ENCODE measurements at regions not wholly inside any gene's neighbourhood (a gene's known extent, or its start where the extent isn't known, plus 50 kb on each side); places are given as distances from the start of the nearest gene placed in this dataset.
A peak's percentile ranks its signal among the peaks of the same experiment; 100 is the strongest.

DNA sequence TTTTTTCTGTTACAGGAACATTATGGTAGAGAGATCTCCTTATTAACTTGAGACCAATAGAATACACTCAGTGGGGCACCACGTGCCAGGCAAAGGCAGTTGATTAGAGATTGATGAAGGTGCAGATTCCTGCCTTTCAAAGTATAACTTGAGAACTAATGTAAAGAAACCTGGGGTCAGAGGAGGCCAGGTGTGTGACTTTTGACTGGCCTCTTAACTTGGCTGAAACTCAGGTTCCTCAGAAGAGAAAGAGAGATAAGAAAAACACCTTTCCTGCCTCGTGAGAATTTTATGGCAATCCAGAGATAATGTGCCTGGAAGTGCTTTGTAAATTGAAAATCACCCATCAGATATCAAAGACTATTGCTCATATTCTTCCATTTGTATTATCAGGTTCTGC is 110.7 kb upstream of the GZMB start:
- TF ChIP-seq, protein P1, sequence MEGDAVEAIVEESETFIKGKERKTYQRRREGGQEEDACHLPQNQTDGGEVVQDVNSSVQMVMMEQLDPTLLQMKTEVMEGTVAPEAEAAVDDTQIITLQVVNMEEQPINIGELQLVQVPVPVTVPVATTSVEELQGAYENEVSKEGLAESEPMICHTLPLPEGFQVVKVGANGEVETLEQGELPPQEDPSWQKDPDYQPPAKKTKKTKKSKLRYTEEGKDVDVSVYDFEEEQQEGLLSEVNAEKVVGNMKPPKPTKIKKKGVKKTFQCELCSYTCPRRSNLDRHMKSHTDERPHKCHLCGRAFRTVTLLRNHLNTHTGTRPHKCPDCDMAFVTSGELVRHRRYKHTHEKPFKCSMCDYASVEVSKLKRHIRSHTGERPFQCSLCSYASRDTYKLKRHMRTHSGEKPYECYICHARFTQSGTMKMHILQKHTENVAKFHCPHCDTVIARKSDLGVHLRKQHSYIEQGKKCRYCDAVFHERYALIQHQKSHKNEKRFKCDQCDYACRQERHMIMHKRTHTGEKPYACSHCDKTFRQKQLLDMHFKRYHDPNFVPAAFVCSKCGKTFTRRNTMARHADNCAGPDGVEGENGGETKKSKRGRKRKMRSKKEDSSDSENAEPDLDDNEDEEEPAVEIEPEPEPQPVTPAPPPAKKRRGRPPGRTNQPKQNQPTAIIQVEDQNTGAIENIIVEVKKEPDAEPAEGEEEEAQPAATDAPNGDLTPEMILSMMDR (IDR thresholded peaks at IDR 0.05), result no peak
- TF ChIP-seq POLR2A (IDR thresholded peaks at IDR 0.05), result no peak
- no peaks in the 10 kb centered on the region for H3K27me3 ChIP-seq
- H3K4me3 ChIP-seq, result no peak overlapping the region
- no peaks in the 10 kb centered on the region for H3K36me3 ChIP-seq
- H3K27ac ChIP-seq, result no peak overlapping the region
- H3K4me1 ChIP-seq, result no peaks in the 10 kb centered on the region
- H3K9me3 ChIP-seq, result no peaks in the 10 kb centered on the region
- no peak for DNase-seq
- WGBS, 2 donors, result 46 to 52% methylated on average over 2 of the region's 2 CpGs
- intact Hi-C loops (cut with DNase I), result no loop called here

GRCh38 chr14:24741871-24742270 is 107.9 kb upstream of the GZMB start:
- WGBS, 2 donors, result 36 to 45% methylated on average over 2 of the region's 2 CpGs
- no peaks in the 10 kb centered on the region for H3K36me3 ChIP-seq
- intact Hi-C loops (cut with DNase I), result no loop called here

DNA sequence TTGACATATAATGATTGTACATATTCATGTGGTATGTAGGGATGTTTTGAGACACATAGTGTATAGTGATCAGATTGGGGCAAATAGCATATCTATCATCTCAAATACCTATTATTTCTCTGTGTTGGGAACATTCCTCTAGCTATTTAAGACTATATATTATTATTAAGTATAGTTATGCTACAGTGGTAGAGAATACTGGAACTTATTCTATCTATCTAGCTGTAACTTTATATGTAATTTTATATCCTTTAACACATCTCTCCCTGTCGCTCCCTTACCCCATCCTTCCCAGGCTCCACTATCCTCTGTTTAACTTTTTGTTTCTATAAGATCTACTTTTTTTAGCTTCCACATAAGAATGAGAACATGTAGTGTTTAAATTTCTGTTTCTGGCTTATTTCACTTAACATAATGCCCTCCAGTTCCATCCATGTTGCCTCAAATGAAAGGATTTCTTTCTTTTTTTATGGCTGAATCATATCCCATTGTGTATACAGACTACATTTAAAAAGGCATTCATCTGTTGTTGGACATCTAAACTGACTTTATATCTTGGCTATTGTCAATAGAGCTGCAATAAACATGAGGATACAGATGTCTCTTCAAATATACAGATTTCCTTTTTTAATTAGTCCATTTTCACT is 102.1 kb upstream of the GZMB start:
- intact Hi-C loops (cut with DNase I), result loop anchor here (10.0 kb wide), 1 partner anchor 419 kb away; no protein-coding TSS in a partner anchor
- 94% methylated on average over 1 of the region's 1 CpG; no CpG with 5 or more reads in 1 of the 2 donors for WGBS, 2 donors
- peaks cover 0 to 5% (median 0%) of the 10 kb centered on the region in 4 donors for H3K27me3 ChIP-seq
- no peak for DNase-seq
- H3K4me3 ChIP-seq, result no peak overlapping the region
- no peaks in the 10 kb centered on the region for H3K9me3 ChIP-seq
- H3K36me3 ChIP-seq, result no peaks in the 10 kb centered on the region
- TF ChIP-seq POLR2A (IDR thresholded peaks at IDR 0.05), result no peak
- TF ChIP-seq, protein P1 (IDR thresholded peaks at IDR 0.05), result no peak
- H3K27ac ChIP-seq, result no peak overlapping the region
- no peaks in the 10 kb centered on the region for H3K4me1 ChIP-seq

More at GRCh38 chr14:24741871-24742270, 107.9 kb upstream of the GZMB start:
- H3K27ac ChIP-seq, result no peak overlapping the region
- TF ChIP-seq POLR2A (IDR thresholded peaks at IDR 0.05), result no peak
- TF ChIP-seq, protein P1 (IDR thresholded peaks at IDR 0.05), result no peak
- peaks cover 0 to 2% (median 0%) of the 10 kb centered on the region in 4 donors for H3K27me3 ChIP-seq
- no peak for DNase-seq
- H3K9me3 ChIP-seq, result no peaks in the 10 kb centered on the region
- no peaks in the 10 kb centered on the region for H3K4me1 ChIP-seq
- H3K4me3 ChIP-seq, result no peak overlapping the region

DNA sequence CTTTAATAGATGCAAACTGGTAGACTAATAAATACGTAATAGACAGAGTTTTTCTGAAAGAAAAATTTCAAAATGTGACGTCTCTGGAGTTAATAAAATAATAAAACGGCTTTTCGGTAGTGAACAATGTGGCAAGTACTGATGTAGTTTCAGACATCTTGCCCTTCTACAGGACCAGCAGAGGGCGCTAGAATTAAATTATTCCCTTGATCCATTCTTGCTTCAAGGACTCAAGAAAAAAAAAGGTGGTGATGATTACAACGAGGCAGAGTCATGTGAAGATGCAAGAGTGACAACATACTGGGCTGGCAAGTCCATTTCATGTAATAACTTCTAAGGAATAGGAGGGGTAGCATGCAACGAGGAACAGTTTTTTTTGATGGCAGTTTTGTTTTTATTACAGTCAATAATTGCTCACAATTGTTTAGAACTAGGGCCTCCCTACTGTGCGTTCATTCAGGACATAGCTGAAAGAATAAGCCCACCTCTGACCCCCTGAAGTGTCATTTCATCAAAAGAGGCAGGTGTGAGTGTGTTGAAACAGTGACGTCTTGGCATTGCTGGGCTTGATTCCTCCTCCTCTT is 101.0 kb upstream of the GZMB start:
- Histone ChIP-seq H3K4me3 (no peak overlapping the region), H3K27ac (no peak overlapping the region), H3K9me3 (no peaks in the 10 kb centered on the region), H3K4me1 (no peaks in the 10 kb centered on the region), H3K27me3 (peaks cover 0 to 5% (median 0%) of the 10 kb centered on the region in 4 donors), H3K36me3 (no peaks in the 10 kb centered on the region)
- no peak for DNase-seq
- TF ChIP-seq, protein P1 (IDR thresholded peaks at IDR 0.05), result peak; percentile 28 to 65 (median 62)
- no peak for TF ChIP-seq POLR2A (IDR thresholded peaks at IDR 0.05)
- intact Hi-C loops (cut with DNase I), result loop anchor here (10.0 kb wide), 1 partner anchor 420 kb away; no protein-coding TSS in a partner anchor
- 23 to 25% methylated on average over 9 of the region's 9 CpGs for WGBS, 2 donors

- WGBS, 2 donors, result no CpG with 5 or more reads among the region's 7 CpGs
- H3K4me3 ChIP-seq, result no peak overlapping the region
- TF ChIP-seq, protein P1 (IDR thresholded peaks at IDR 0.05), result no peak
- TF ChIP-seq POLR2A (IDR thresholded peaks at IDR 0.05), result no peak
- no peak overlapping the region for H3K27ac ChIP-seq
- intact Hi-C loops (cut with DNase I), result no loop called here
- peaks cover 0 to 38% (median 0%) of the 10 kb centered on the region in 4 donors for H3K27me3 ChIP-seq
- no peak for DNase-seq
- peaks cover 0 to 9% (median 0%) of the 10 kb centered on the region in 3 donors for H3K4me1 ChIP-seq
- no peaks in the 10 kb centered on the region for H3K9me3 ChIP-seq
- H3K36me3 ChIP-seq, result no peaks in the 10 kb centered on the region
These were observed 92.5 kb upstream of the GZMB start for GRCh38 chr14:24726480-24726879.

Data from esophagus squamous epithelium (tissue), 5 donors.